Calu3 (cell line): ENCODE measurements at regions not wholly inside any gene's neighbourhood (a gene's known extent, or its start where the extent isn't known, plus 50 kb on each side); places are given as distances from the start of the nearest gene placed in this dataset.

Source experiments
- BruUV-seq: library from RNA; stranded (reverse); fragments of 400-500 nt; replicated peaks from 2 replicates; lab custom pipeline; 2021; lab: Mats Ljungman, UMichigan
- CTCF ChIA-PET: fragments of 300-600 bp; sonication (Branson Sonifier 250); formaldehyde crosslinking; loops from one replicate; lab custom pipeline; 2022; ENCODE audit warnings: antibody characterized with exemption; lab: Charles Lee
- DNase-seq: peaks from one replicate; pipeline ENCODE4 v3.0.0; 2022
- H3K27ac Mint-ChIP-seq: one replicate; pipeline ENCODE4 v1.8.0; 2022; ENCODE audit warnings: mixed read lengths; ENCODE audit not compliant: unreplicated experiment
- H3K27me3 Mint-ChIP-seq: one replicate; pipeline ENCODE4 v1.8.0; 2022; ENCODE audit warnings: mixed read lengths; ENCODE audit not compliant: unreplicated experiment
- H3K36me3 Mint-ChIP-seq: one replicate; pipeline ENCODE4 v1.8.0; 2022; ENCODE audit warnings: mild to moderate bottlenecking, moderate library complexity, mixed read lengths; ENCODE audit not compliant: insufficient read depth, unreplicated experiment
- H3K4me1 Mint-ChIP-seq: one replicate; pipeline ENCODE4 v1.8.0; 2022; ENCODE audit warnings: mild to moderate bottlenecking, low read depth, mixed read lengths; ENCODE audit not compliant: unreplicated experiment
- H3K4me3 Mint-ChIP-seq: one replicate; pipeline ENCODE4 v1.8.0; 2022; ENCODE audit warnings: mild to moderate bottlenecking, low read depth, moderate library complexity, mixed read lengths; ENCODE audit not compliant: unreplicated experiment
- H3K9me3 Mint-ChIP-seq: one replicate; pipeline ENCODE4 v1.8.0; 2022; ENCODE audit warnings: low read depth, mixed read lengths; ENCODE audit not compliant: unreplicated experiment
- CTCF ChIP-seq: fragments of 200-600 bp; IDR thresholded peaks from one replicate; pipeline ENCODE4 v1.8.0; 2022; ENCODE audit warnings: antibody characterized with exemption; ENCODE audit not compliant: unreplicated experiment
- intact Hi-C: fragments of 100-400 bp; cut with micrococcal nuclease; formaldehyde crosslinking; loops from one replicate; pipeline ENCODE4 v1.10.0; 2022; ENCODE audit not compliant: unreplicated experiment

GRCh38 chr16:11470676-11471415 lies 115.9 kb downstream of the LITAF start:
- peaks cover 12% of the 10 kb centered on the region for H3K4me1 Mint-ChIP-seq
- no peaks in the 10 kb centered on the region for H3K9me3 Mint-ChIP-seq
- H3K27me3 Mint-ChIP-seq: peaks cover 30% of the 10 kb centered on the region
- CTCF ChIA-PET: no interaction called here
- H3K4me3 Mint-ChIP-seq: no peak overlapping the region
- DNase-seq: no peak
- intact Hi-C loops: no loop called here
- no peak overlapping the region for H3K27ac Mint-ChIP-seq
- no peak for TF ChIP-seq CTCF
- BruUV-seq: no TSS peak
- H3K36me3 Mint-ChIP-seq: no peaks in the 10 kb centered on the region

- H3K9me3 Mint-ChIP-seq: no peaks in the 10 kb centered on the region
- DNase-seq: no peak
- intact Hi-C loops: no loop called here
- peaks cover 36% of the 10 kb centered on the region for H3K27me3 Mint-ChIP-seq
- H3K27ac Mint-ChIP-seq: no peak overlapping the region
- CTCF ChIA-PET: no interaction called here
- no peaks in the 10 kb centered on the region for H3K36me3 Mint-ChIP-seq
- H3K4me3 Mint-ChIP-seq: no peak overlapping the region
- BruUV-seq: no TSS peak
- peaks cover 12% of the 10 kb centered on the region for H3K4me1 Mint-ChIP-seq
- no peak for TF ChIP-seq CTCF
Measured at GRCh38 chr16:11471548-11471947, 115.2 kb downstream of the LITAF start.

- BruUV-seq: no TSS peak
- no peak for TF ChIP-seq CTCF
- no peak overlapping the region for H3K4me3 Mint-ChIP-seq
- no peaks in the 10 kb centered on the region for H3K9me3 Mint-ChIP-seq
- intact Hi-C loops: no loop called here
- peaks cover 12% of the 10 kb centered on the region for H3K4me1 Mint-ChIP-seq
- no peak overlapping the region for H3K27ac Mint-ChIP-seq
- CTCF ChIA-PET: interaction anchor here (0.6 kb wide), 1 partner anchor 19 kb away, joined by 4 read pairs; no protein-coding TSS in a partner anchor
- H3K27me3 Mint-ChIP-seq: peaks cover 36% of the 10 kb centered on the region
- no peaks in the 10 kb centered on the region for H3K36me3 Mint-ChIP-seq
- no peak for DNase-seq
Measured at GRCh38 chr16:11472410-11472809, 114.3 kb downstream of the LITAF start.

GRCh38 chr16:11472851-11473250 lies 113.9 kb downstream of the LITAF start:
- Mint-ChIP-seq H3K4me1 (peaks cover 12% of the 10 kb centered on the region), H3K4me3 (no peak overlapping the region), H3K27me3 (peaks cover 36% of the 10 kb centered on the region), H3K9me3 (no peaks in the 10 kb centered on the region), H3K27ac (no peak overlapping the region), H3K36me3 (no peaks in the 10 kb centered on the region)
- no peak for DNase-seq
- no TSS peak for BruUV-seq
- intact Hi-C loops: no loop called here
- no peak for TF ChIP-seq CTCF
- CTCF ChIA-PET: interaction anchor here (0.6 kb wide), 1 partner anchor 19 kb away, joined by 4 read pairs; no protein-coding TSS in a partner anchor
